Liver (tissue), 3 donors: ENCODE measurements at regions not wholly inside any gene's neighbourhood (a gene's known extent, or its start where the extent isn't known, plus 50 kb on each side); places are given as distances from the start of the nearest gene placed in this dataset.

Experiments
- EGR1 ChIP-seq, 2 donors: IDR thresholded peaks; 2 replicates each; pipeline ENCODE4 v1.6.1; 2016 to 2018; ENCODE audit warnings: antibody characterized with exemption in 2 of 2, low read depth in 2 of 2
- FOXA1 ChIP-seq: IDR thresholded peaks from 2 replicates; pipeline ENCODE4 v1.6.1; 2016; ENCODE audit warnings: antibody characterized with exemption
- GABPA ChIP-seq, 2 donors: IDR thresholded peaks in 1 of 2; conservative IDR thresholded peaks in 1 of 2; 2 replicates each; pipeline ENCODE4 v1.6.1; 2016; ENCODE audit warnings: antibody characterized with exemption in 2 of 2, mild to moderate bottlenecking in 1 of 2, moderate library complexity in 1 of 2
- JUND ChIP-seq, 2 donors: IDR thresholded peaks; 2 replicates each; pipeline ENCODE4 v1.6.1; 2016; ENCODE audit warnings: antibody characterized with exemption in 2 of 2
- MAX ChIP-seq: IDR thresholded peaks from 2 replicates; pipeline ENCODE4 v1.6.1; 2016; ENCODE audit warnings: antibody characterized with exemption
- NR2F2 ChIP-seq: IDR thresholded peaks from 2 replicates; pipeline ENCODE4 v1.6.1; 2016; ENCODE audit warnings: antibody characterized with exemption
- RAD21 ChIP-seq, 2 donors: IDR thresholded peaks; 2 replicates each; pipeline ENCODE4 v1.6.1; 2016; ENCODE audit warnings: antibody characterized with exemption in 2 of 2, mild to moderate bottlenecking in 2 of 2
- SP1 ChIP-seq: IDR thresholded peaks from 2 replicates; pipeline ENCODE4 v1.6.1; 2018; ENCODE audit warnings: antibody characterized with exemption, mild to moderate bottlenecking
- YY1 ChIP-seq: IDR thresholded peaks from 2 replicates; pipeline ENCODE4 v1.6.1; 2016; ENCODE audit warnings: antibody characterized with exemption, mild to moderate bottlenecking
- ZBTB33 ChIP-seq: IDR thresholded peaks from 2 replicates; pipeline ENCODE4 v1.6.1; 2016; ENCODE audit warnings: antibody characterized with exemption
- TF ChIP-seq, protein P1 (sequence below): fragments of 150-350 bp; IDR thresholded peaks from 2 replicates; pipeline ENCODE4 v1.5.1; 2017; ENCODE audit warnings: improper control_type of control experiment, low read depth, low read length; ENCODE audit not compliant: missing input control
- TF ChIP-seq, protein P2 (sequence below): IDR thresholded peaks from 2 replicates; pipeline ENCODE4 v1.6.1; 2016; ENCODE audit warnings: antibody characterized with exemption
- TF ChIP-seq, protein P3 (sequence below): IDR thresholded peaks from 2 replicates; pipeline ENCODE4 v1.6.1; 2016; ENCODE audit warnings: antibody characterized with exemption, mild to moderate bottlenecking
- donor health status: healthy.
- donor health status: healthy.

DNA sequence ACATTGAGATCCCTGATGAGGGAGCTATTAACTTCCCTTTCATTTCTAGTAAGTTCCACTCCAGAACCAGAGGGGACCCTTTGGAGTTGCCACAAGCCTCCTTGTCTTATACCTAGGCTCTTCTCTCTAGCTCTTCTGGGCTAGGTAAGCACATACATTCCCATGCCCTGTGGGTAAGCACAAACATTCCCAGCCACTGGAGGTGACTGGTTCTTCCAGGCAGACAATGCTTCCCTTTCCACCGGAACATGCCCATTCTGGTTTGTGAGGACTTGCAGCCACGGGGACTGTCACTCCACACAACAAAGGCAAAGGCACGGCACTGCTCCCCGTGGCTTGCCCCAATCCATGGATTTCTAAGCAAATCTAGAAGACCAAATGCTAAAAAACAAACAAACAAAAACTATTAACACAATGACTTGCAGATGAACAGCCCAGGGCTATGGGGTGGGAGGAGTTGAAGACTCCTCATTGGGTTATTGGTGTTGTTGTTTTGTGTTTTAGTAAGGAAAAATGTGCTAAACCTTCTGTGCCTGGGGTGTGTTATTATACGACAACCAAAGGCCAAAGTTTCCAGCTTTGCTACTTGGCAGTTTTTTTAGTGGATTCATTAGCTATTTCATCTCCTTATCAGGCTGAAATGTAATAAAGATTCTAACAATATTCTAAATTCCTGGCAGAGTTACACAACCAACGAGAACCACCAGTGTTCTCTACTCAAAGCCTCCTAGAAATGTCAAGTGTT, 276.2 kb downstream of the SYK start:
- no peak for TF ChIP-seq RAD21 (IDR thresholded peaks at IDR 0.05)
- TF ChIP-seq, protein P1, sequence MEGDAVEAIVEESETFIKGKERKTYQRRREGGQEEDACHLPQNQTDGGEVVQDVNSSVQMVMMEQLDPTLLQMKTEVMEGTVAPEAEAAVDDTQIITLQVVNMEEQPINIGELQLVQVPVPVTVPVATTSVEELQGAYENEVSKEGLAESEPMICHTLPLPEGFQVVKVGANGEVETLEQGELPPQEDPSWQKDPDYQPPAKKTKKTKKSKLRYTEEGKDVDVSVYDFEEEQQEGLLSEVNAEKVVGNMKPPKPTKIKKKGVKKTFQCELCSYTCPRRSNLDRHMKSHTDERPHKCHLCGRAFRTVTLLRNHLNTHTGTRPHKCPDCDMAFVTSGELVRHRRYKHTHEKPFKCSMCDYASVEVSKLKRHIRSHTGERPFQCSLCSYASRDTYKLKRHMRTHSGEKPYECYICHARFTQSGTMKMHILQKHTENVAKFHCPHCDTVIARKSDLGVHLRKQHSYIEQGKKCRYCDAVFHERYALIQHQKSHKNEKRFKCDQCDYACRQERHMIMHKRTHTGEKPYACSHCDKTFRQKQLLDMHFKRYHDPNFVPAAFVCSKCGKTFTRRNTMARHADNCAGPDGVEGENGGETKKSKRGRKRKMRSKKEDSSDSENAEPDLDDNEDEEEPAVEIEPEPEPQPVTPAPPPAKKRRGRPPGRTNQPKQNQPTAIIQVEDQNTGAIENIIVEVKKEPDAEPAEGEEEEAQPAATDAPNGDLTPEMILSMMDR: no peak
- TF ChIP-seq EGR1 (IDR thresholded peaks at IDR 0.05; ENCODE audit: low read depth in 2 of 2): no peak
- no peak for TF ChIP-seq FOXA1
- TF ChIP-seq, protein P2, sequence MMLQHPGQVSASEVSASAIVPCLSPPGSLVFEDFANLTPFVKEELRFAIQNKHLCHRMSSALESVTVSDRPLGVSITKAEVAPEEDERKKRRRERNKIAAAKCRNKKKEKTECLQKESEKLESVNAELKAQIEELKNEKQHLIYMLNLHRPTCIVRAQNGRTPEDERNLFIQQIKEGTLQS: no peak
- TF ChIP-seq YY1: no peak
- TF ChIP-seq, protein P3, sequence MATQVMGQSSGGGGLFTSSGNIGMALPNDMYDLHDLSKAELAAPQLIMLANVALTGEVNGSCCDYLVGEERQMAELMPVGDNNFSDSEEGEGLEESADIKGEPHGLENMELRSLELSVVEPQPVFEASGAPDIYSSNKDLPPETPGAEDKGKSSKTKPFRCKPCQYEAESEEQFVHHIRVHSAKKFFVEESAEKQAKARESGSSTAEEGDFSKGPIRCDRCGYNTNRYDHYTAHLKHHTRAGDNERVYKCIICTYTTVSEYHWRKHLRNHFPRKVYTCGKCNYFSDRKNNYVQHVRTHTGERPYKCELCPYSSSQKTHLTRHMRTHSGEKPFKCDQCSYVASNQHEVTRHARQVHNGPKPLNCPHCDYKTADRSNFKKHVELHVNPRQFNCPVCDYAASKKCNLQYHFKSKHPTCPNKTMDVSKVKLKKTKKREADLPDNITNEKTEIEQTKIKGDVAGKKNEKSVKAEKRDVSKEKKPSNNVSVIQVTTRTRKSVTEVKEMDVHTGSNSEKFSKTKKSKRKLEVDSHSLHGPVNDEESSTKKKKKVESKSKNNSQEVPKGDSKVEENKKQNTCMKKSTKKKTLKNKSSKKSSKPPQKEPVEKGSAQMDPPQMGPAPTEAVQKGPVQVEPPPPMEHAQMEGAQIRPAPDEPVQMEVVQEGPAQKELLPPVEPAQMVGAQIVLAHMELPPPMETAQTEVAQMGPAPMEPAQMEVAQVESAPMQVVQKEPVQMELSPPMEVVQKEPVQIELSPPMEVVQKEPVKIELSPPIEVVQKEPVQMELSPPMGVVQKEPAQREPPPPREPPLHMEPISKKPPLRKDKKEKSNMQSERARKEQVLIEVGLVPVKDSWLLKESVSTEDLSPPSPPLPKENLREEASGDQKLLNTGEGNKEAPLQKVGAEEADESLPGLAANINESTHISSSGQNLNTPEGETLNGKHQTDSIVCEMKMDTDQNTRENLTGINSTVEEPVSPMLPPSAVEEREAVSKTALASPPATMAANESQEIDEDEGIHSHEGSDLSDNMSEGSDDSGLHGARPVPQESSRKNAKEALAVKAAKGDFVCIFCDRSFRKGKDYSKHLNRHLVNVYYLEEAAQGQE: no peak
- TF ChIP-seq GABPA (IDR thresholded peaks at IDR 0.05 in 1 of 2, conservative IDR thresholded peaks at IDR 0.05 in 1 of 2): no peak
- no peak for TF ChIP-seq ZBTB33
- no peak for TF ChIP-seq SP1
- no peak for TF ChIP-seq JUND (IDR thresholded peaks at IDR 0.05)
- no peak for TF ChIP-seq MAX
- no peak for TF ChIP-seq NR2F2
